HG02623 (cell line): ENCODE measurements at regions not wholly inside any gene's neighbourhood (a gene's known extent, or its start where the extent isn't known, plus 50 kb on each side); places are given as distances from the start of the nearest gene placed in this dataset.

Source experiments
- ATAC-seq: cut with Tn5 transposase; IDR thresholded peaks from one replicate; pipeline ENCODE4 v1.9.1; 2021; ENCODE audit warnings: moderate library complexity; ENCODE audit not compliant: unreplicated experiment

DNA sequence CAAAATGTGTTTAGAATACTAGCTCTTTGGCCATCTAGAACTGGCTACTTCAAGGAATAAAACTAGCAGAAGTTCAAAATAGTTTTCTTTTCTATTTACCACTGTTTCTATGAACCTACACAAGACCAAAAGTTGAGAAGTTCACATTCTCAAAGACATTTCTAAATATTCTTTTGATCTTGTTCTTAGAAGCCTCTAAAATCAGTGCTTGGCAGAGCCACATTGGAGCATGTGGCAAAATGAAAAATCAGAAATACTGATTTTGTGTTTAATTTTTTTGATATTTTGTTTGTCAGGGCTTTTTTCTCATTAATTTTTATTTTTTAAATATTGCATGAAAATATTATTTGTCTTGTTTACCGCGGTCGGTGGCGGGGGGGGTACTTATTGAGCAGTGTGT lies 853.8 kb upstream of the INTU start:
- no peak for ATAC-seq

GRCh38 chr4:126779436-126780166 lies 853.2 kb upstream of the INTU start:
- ATAC-seq: no peak

- ATAC-seq: no peak
Measured at GRCh38 chr4:126783191-126783590, 849.6 kb upstream of the INTU start.

DNA sequence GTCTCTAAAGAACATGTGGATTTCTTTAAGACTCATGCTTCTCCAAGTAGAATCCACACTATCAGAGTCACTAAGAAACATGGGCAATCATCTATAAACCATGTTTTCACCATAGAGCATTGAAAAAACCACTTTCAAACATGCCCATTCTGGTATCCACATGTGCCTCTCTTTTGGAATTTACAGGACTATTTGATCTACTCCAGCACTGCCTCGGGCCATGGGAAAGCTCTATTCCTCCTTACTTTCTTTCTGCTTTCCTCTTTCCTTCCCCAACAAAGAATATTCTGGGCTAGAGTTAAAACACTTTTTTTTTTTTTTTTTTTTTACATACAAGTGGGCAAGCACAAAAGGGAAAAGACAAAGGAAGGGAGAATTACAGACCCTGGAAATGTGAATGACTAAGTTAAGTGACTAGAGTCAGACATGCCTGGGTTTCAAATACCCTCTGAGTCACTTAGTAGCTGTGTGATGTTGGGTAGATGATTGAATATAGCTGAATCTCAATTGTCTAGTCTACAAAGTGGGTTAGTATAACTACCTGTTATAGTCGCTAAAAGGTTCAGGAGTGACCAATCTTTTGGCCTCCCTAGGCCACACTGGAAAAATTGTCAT lies 847.7 kb upstream of the INTU start:
- no peak for ATAC-seq

GRCh38 chr4:126790633-126791032 lies 842.1 kb upstream of the INTU start:
- no peak for ATAC-seq

DNA sequence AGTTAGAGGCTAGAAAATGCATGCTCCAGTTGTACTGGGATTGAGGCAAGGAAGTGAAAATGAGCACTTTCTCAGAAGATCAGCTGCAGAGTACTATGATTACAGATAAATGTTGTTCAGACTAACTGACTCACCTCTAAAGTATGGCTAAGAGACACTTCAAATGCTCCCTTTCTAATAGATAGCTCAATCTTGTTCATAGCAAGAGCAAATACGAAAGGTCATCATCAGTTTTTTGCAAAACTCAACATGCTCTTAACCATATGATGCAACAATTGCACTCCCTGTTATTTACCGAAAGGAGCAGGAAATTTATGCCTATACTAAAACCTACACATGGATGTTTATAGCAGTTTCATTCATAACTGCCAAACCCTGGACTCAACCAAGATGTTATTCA lies 838.4 kb upstream of the INTU start:
- ATAC-seq: no peak

DNA sequence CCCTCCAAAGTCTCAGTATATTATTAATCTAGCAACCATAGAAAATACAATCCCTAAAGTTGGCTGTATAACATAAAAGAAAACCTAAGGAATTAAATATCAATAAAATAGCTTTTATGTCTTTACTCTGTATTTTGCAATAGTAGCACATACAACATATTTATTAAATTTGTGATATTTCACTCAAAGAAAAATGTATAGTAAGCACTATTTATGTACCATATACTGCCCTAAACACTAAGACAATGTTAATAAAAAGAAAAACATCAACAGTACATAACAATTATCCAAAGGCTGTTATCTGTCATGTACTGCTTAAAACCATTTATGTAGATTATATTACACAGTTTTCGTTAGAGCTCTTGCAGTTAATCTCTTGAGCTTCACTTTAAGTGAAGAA lies 834.5 kb upstream of the INTU start:
- no peak for ATAC-seq

DNA sequence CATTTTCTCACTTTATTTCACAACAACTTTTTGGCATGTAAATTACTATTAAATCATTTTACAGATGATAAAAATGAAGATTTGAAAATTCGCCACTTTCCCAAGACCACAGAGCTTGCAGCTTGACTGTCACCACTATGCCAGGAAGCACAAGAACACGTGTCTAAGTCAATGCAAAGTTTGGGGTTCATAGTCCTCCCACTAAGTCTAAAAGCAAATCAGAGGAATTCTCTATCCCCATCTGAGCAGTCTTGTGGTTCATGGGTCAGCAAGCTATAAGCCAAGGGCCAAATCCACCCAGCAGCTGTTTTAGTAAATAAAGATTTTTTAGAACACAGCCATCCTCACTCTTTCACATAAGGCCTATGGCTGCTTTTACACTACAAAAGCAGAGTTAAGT lies 833.3 kb upstream of the INTU start:
- ATAC-seq: no peak

DNA sequence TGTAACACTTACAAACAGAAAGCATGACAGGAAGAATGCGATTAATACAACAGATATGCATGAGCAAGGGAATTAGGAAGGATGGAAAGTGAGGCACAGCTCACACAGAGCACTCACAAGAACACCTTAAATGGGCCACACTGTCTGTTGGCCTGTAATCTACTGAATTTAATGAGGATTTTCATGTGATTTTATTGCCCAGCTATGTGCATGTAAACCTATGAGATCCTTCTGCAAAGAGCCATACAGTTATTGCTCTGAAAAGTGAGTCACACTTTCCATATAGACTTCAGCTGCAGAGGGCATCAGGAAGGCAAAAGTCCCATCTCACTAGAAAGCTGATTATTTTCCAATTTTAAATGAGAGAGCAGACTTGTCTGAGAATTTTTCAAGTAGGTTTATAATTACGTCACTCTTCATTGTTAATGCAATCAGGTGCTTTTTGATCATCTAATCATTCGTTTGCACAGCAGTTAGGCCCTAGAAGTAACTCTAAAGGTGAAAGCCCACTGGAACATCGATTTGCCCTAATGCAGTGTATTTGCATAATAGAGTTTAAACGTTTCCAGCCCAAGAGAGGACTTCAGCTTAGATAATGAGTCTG lies 832.7 kb upstream of the INTU start:
- no peak for ATAC-seq

DNA sequence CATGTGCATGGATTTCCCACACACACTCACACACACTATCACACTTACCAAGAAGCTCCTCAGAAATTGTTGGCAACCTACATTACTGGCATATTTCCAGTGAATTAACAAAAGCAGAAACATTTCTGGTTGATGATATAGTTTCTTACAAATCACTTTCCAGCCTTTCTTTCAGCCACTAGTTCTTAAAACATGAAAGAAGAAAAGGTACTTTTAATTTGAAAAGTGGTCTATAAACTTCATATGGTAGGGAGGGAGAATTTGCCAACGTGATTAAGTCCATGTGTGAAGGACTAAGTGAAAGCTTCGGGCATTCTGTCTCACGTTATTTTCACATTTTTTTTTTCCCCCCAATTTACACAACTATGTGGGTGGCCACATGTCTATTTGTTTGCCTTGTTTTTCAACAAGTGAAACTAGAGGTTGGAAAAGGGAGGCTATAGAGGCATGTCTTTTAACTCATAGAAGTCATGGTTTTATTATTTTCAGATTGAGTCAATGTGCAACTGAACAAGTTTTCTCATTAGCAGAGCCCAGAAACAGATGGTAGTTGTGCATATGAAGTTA lies 832.1 kb upstream of the INTU start:
- no peak for ATAC-seq

DNA sequence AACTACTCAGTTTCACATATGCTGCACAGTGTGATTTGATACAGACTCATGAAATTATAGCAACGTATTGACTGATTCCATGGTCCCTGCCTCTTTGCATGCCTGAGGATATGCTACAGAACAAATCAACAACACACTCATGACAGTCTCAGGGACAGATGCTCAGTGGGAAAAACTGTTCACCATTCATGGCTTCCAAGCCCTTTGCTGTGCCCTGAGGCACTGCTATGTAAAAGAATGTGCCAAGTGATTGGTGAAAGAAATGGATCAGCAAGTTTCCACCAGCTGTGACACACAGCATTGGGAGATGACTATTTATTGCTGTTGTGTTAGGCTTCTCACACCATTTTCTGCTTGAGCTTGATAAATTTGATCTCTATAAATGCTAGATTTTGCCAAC lies 825.6 kb upstream of the INTU start:
- ATAC-seq: no peak

- ATAC-seq: no peak
Measured at GRCh38 chr4:126812076-126812475, 820.7 kb upstream of the INTU start.

DNA sequence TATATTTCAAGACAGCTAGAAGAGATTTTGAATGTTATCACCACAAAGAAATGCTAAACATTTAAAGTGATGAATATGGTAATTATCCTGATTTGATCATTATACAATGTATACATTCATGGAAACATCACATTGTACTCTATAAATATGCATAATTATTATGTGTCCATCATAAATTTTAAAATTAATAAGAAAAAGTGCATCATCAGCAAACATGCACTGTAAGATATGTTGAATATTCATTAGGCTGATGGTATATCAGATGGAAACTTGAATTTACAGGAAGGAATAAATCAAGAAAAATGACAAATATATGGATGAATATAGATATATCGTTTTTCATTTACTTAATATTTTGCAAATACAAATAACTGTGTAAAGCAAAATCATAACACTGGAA lies 812.1 kb upstream of the INTU start:
- no peak for ATAC-seq

GRCh38 chr4:126821152-126821551 lies 811.6 kb upstream of the INTU start:
- no peak for ATAC-seq

- no peak for ATAC-seq
Measured at GRCh38 chr4:126825083-126825482, 807.7 kb upstream of the INTU start.

GRCh38 chr4:126827669-126828068 lies 805.1 kb upstream of the INTU start:
- no peak for ATAC-seq

GRCh38 chr4:126834854-126835253 lies 797.9 kb upstream of the INTU start:
- ATAC-seq: no peak

- no peak for ATAC-seq
Measured at GRCh38 chr4:126838941-126839679, 793.6 kb upstream of the INTU start.

- no peak for ATAC-seq
Measured at GRCh38 chr4:126843492-126844067, 789.2 kb upstream of the INTU start.

DNA sequence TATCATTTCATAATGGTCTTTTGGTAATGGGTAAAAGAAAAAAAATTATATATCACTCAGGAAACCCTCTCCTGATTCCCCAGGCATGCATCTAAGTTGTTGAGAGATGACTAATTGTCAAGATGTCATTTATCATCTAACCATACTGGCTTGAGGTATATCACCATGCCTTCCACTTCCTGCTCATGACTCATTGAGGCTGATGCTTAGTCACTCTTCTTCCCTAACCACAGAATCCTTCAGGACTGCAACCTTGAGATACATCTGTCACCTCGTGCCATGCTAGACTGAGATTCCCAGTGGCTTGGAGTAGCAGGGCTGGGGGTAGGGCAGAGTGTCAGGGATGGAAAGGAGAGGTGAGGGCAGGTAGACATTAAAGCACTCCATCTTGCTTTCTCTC lies 782.5 kb upstream of the INTU start:
- no peak for ATAC-seq

GRCh38 chr4:126851391-126851790 lies 781.4 kb upstream of the INTU start:
- no peak for ATAC-seq
